Non-pigmented ciliary epithelial cell (primary cell): ENCODE measurements at regions not wholly inside any gene's neighbourhood (a gene's known extent, or its start where the extent isn't known, plus 50 kb on each side); places are given as distances from the start of the nearest gene placed in this dataset.
"Not testable (repeated sequence)": the region's sequence is repeated elsewhere in the genome, so short reads cannot be mapped to it uniquely, and the experiment has no call there.

ENCODE experiments used
- DNase-seq: peaks from one replicate; pipeline ENCODE4 v3.0.0-alpha.2; 2010; ENCODE audit warnings: low read depth

- DNase-seq, result no peak
Observed at GRCh38 chr3:137300703-137301102, 342.9 kb downstream of the IL20RB start.

GRCh38 chr3:137304313-137305056, 346.7 kb downstream of the IL20RB start:
- DNase-seq, result no peak

DNA sequence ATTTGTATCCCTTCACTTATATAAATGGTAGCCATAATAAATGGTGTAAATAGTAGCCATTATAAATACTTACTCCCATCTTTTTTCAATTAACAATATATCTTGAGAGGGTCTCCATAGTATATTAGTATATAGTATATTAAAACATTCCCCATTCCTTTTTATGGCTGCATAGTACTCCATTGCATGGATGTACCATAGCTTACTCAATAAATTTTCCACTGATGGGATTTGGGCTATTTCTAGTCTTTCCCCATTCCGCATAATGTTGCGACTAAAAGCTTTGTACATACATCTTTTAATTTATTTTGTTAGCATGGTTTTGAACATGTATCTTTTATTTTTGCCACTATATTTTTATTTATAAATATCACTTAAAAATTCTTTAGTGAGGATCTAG, 366.3 kb downstream of the IL20RB start:
- no peak for DNase-seq

DNA sequence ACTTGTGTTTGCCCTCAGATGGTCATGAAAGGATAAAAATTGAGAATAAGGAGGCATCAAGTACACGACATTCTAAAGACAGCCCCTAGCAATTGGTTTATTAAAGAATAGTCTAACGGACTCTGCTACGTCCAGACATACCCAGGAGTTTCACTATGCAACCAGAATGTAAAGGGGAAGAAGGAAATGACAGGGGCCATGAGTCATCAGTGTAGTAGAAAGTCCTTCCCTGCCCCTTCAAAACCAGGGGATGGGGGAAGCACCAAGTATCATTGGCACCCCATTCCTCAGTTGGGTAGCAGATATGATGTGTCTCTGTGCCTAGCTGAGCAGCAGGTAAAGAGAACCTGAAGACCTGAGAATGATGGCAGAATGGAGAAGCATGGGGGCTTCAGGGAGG, 367.4 kb downstream of the IL20RB start:
- no peak for DNase-seq

DNA sequence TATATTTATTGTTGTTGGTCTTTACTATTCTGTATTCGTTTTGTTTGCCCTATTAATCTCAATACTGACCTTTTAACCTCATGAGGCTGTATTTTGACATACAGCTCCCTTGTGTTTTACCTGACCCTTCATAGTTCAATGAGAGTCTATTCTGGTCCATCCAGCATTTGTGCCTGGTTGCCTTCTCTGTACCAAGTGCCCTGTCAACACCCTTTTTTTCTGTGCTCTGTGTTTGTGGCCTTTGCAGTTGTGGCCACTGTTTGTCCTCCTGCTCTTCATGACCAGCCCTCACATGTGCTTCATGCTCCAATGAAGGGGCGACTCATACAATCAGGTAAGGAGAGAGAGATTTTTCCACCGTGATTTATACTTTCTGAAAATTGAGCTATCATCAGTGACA, 368.2 kb downstream of the IL20RB start:
- no peak for DNase-seq

DNA sequence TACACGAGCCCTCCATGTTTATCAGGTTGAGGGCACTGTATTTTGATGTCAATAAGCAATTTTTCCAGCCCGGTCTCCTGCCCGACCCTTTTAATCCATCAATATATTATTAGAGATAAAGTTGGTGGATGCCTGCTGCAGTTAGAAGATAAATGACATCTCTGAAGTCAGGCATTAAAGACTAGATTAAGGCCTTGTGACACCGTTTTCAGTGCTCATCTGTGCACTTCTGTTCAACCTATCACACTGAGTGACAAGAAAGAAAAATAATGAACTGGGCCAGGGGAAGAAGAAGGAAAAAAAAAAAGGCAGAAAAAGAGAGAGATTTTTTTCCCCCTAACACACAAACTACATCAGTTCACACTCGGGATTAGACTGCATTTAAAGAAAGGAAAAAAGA, 371.8 kb downstream of the IL20RB start:
- no peak for DNase-seq

DNA sequence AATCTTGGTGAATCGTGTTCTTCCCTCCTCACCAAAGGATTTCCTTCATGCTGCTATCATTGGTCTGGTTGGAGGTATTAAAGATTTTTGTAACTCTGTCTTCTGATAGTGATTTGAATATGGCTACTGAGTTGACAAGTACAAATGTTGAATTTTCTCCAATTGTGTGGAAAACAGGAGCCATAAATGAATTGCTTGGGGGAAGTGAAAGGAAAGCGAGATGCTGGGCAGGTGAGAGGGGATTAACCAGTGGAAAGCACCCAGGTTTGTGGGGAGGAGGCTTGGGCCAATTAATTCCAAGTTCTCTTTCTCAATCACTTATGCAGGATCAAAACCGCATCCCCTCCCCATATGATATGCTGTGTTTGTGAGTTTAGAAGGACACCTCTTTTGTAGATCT, 372.5 kb downstream of the IL20RB start:
- no peak for DNase-seq

GRCh38 chr3:137332297-137332696, 374.5 kb downstream of the IL20RB start:
- DNase-seq, result no peak

DNA sequence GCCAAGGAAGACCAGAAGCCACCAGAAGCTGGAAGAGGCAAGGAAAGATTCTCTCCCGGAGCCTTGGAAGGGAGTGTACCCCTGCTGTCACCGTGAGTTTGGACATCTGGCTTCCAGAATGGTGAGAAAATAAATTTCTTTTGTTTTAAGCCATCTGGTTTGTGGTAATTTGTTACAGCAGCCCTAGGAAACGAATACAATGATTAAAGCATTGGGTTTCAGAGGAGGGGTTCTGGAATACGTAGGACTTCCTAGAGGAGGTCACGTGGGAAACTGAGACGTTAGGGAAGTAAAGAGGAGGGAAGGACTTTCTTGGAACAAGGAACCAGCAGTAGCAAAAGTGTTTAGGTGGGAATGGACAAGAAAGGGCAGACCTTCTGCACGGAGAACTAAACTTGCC, 377.7 kb downstream of the IL20RB start:
- no peak for DNase-seq

DNA sequence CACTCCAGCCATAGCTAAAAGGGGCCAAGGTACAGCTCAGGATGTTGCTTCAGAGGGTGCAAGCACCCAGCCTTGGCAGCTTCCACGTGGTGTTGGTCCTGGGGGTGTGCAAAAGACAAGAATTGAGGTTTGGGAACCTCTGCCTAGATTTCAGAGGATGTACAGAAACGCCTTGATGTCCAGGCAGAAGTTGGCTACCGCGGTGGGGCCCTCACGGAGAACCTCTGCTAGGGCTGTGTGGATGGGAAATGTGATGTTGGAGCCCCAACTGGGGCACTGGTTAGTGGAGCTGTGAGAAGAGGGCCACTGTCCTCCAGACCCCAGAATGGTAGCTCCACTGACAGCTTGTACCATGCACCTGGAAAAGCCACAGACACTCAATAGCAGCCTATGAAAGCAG, 380.6 kb downstream of the IL20RB start:
- DNase-seq, result not testable (repeated sequence)

DNA sequence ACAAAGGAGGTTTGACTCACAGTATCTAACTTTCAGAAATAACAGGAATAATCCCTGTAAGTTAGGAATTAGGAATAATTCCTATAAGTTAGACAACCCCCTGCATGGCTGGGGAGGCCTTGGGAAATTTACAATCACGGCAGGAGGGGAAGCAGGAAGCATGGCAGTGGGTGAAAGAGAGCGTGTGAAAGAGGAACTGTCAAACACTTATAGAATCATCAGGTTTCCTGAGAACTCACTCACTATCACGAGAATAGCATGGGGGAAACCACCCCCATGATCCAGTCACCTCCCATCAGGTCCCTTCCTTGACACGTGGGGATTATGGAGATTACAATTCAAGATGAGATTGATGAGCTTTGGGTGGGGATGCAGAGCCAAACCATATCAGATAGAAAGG, 385.5 kb downstream of the IL20RB start:
- DNase-seq, result no peak

DNA sequence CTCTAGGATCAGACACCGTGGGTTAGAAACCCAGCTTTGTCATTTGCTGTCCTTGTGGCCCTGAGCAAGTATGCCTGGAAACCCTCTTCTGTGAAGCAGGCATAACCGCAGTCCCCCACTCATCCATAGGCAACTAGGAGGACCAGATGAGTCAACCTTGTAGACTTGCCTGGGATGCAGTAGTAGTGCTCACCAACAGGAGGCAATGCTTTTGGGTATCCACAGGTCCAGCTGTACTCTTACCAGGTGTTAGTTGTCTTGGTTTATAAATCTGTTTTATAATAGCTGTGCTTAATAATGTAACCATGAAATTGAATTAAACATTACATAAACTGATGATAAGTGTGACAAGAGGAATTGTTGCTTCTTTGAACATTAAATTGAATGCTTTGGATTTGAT, 389.3 kb downstream of the IL20RB start:
- DNase-seq, result no peak

- DNase-seq, result no peak
Observed at GRCh38 chr3:137347817-137348368, 390.1 kb downstream of the IL20RB start.

DNA sequence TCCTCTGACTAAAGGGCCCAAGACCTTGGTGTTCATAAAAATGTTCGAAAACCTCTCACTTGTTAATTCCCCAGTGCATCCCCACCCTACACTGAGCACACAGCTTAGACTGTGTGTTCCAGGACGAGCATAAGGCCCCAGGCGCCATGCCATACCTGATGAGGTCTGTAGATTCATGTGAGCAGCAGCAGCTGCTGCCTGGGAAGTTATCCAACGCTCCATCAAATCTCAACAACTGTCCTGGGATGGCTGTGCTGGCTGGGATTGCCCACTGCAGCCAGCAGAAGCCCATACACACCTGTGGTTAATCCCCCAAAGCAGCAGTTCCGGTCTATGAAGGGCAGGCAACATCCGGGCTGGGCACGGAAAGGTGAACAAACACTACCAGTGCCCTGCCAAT, 391.2 kb downstream of the IL20RB start:
- DNase-seq, result no peak

DNA sequence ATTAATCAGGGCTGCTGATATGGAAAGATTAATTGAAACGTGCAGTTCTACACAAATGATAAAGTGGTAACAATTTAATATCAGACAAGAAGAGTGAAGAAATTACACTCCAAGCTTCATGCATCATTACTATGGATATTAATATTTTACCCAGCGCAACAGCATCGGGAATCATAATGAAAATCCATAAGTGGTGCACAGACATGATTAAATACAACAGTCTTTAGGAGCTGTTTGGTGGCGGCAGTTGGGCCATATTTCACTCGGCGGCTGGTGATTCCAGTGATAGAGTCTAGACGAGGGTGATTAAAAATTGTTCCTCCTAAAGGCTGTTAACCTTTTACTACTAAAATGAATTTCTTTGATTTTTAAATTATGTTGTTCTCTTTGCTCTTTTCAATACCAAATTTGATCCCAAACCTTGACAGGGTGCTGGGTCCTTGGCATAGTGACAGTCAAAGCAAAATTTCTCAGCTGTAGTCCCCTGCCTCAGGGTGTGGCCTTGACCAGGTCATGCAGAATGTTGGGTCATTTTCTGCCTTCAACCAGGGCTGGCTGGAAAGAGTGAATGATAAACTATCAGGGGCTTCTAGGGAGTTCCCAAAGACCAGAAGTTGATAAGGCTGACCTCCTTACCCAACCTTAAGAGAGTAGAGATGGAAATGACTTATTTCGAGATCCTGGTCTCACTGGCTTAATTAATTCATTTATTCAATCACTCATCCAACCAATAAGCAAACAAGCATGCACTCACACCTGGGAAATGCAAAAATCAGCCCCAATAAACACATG, 392.0 kb downstream of the IL20RB start:
- DNase-seq, result no peak

- DNase-seq, result no peak
Observed at GRCh38 chr3:137360531-137361201, 402.9 kb downstream of the IL20RB start.

DNA sequence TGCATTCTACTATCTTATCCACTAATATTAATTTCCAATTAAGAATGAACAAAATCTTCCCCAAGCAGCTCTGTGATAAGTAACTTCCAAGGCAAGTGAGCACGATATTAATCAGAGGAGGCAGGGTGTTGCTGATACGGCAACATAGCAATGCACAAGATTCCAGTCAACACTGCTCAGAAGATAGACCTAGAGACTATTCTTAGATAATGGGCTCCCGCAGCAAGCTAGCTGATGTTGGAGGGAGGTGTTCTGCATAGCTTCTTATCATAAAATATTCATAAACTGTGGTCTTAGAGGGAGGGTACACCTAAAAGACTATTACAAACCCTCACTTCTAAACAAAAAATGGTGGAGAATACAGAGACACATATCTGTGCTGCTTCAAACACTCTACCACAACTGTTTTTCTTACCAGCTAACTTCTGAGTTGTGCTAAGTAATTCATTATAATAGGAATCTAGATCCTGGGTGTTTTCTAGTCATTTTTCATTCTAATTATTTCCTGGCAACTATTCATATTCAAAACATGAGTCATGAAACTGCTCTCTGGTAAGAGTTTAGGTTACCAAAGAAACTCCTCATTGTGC, 382.0 kb upstream of the SOX14 start:
- DNase-seq, result no peak

DNA sequence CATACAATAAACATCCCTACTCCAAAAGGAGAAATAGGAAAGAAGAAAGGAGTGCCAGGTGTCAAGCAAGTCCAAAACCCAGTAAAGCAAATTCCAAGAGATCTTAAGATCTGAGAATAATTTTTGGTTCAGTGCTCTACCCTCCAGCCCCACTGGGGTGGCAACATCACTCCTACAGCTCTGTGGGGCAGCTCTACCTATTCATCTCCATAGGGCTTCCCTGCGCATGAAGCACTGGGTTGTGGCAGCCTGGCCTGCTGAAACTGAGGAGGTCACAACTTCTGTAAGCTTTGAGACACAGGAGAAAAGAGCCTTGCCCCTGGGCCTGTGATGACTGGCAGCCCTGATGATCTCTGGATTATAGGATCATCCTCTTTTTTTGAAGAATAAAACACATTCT, 378.2 kb upstream of the SOX14 start:
- DNase-seq, result no peak

DNA sequence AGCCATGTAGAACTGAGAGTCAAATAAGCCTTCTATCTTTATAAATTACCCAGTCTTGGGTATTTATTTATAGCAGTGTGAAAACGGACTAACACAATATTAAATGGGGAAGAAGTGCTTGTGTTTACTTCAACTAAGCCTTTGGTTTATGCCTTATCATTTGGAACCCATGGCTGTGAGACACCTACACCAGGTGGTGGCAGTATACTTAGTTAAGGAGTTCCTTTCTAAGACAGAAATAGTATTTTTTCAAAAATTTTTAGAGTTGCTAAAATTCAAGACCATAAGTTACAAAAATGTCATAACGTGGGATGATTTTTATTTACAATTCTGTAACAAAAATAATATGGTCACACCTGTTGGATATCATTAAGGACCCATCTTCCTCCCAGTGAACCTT, 354.5 kb upstream of the SOX14 start:
- no peak for DNase-seq

DNA sequence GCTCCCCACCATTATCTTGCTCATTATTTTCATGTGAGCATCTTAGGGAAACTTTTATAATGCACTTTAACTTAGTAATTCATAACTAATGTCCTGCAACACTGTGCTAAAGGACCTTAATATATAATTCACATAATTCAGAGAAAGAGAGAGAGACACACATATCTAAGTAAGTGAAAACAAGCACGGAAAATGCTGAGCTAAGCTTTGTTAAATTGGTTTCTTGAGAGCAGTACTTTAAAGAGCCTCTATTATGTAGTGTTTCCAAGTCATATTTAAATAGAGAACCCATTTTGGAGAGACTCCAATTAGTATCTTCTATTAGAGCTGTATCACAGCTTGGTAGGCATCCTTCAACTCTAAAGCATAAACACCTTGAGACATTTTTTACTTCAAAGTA, 354.1 kb upstream of the SOX14 start:
- no peak for DNase-seq

DNA sequence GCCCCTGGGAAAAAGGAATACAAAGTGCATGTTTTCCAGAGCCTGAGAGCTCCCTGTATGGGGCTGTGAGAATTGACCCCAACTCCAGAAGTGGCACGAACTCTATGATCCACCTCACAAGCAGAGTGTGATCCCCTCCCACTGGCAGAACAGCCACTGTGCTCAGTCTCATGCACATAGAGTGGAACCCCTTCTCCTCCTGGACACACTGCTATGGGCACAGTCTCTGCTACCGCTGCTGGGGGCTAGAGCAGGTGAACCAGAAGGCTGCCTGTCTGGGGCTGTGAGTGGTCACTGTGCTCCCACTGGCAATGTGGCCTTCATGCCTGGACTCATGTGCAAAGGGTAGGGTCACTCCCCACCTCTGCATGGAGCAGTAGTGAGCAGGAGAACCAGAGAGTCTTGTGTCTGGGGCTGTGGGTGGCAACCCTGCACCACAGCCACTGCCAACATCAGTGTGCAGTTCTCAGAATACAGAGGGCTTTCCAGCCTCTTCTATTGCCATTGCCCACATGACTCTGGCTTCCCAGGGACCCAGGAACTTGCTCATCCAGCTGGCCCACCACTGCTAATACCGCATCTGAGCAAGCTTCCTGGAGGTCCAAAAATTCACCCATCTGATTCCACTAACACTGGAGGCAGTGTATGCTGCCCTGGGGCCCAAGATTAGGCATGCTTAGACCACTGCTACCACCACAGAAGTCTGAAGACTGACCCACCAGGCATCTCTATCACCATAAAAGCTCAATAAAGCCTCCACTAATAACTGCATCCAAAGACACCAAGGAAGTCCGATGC, 343.7 kb upstream of the SOX14 start:
- DNase-seq, result no peak

- DNase-seq, result no peak
Observed at GRCh38 chr3:137438561-137438960, 325.6 kb upstream of the SOX14 start.
